ENCODE measurements at regions not wholly inside any gene's neighbourhood (a gene's known extent, or its start where the extent isn't known, plus 50 kb on each side); places are given as distances from the start of the nearest gene placed in this dataset.
"Not testable (repeated sequence)": the region's sequence is repeated elsewhere in the genome, so short reads cannot be mapped to it uniquely, and the experiment has no call there.

DNA sequence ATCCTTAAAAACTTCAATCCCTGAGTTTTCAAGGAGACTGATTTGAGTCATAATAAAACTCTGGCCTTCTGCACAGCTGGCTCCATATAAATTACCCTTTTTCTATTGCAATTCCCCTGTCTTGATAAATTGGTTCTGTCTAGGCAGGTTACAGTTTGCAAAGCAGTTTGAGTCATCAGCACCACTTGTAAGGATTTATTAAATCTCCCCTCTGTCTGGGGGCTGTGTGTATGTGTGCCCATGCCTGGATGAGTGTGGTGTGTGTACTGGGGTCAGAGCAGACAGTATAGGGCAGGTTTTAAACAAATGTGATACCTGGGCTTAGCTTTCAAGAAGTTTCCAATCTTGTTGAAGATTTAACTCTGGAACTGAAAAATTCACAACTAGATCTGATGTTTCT lies 228.6 kb downstream of the FNDC1 start:
- DNase-seq = no peak

- no peak for DNase-seq
Observed at GRCh38 chr6:159395609-159396008, 226.4 kb downstream of the FNDC1 start.

DNA sequence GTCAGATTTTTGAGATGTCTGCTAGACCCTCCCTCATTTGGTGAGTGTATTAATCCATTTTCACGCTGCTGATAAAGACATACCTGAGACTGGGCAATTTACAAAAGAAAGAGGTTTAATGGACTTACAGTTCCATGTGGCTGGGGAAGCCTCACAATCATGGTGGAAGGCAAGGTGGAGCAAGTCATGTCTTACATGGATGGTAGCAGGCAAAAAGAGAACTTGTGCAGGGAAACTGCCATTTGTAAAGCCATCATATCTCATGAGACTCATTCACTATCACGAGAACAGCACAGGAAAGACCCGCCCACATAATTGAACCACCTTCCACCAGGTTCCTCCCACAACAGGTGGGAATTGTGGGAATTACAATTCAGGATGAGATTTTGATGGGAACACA lies 223.5 kb downstream of the FNDC1 start:
- not testable (repeated sequence) for DNase-seq

- DNase-seq = no peak
Observed at GRCh38 chr6:159390381-159390780, 221.2 kb downstream of the FNDC1 start.

- DNase-seq = no peak
Observed at GRCh38 chr6:159389695-159390094, 220.5 kb downstream of the FNDC1 start.

- DNase-seq = no peak
Observed at GRCh38 chr6:159380114-159380513, 210.9 kb downstream of the FNDC1 start.

DNA sequence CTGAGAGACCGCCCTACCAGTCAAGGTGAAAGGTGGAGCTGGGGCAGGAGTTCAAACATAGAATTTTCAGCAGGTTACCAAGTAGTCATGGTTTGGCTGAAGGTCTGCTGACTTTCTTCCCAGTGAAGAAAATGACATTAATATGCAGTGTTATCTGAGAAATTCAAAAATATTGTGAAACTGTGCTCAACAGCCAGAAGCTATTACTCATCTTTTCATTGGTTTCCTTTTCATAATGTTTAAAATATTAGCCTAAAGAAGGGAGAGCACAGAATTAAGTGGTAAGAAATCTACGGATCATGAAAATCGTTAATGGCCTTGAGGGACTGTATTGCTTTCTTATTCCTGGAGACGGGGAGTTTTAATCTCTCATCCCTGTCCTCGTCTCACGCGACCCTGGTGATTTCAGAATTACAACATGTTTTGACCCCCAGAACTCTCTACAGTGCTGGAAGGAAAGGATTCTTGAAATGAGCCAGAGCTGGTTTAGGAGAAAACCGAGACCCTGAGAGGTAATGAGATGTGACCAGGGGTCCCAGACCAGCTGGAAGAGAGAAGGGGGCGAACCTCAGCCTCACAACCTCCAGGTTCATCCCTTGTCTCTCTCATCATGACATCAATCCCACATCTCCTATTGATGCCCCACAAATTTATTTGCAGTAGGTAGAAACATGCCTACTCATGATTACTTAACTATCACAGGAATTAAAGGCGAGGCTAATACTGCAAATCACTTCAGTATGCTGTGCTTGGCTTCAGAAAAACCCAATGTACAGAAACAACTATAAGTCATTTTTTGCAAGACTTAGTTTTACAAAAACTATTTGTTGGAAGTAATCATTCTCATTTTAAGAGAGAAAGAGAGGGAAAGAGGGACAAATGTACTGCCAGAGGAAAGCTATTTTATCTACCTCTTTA lies 209.5 kb downstream of the FNDC1 start:
- DNase-seq = no peak

DNA sequence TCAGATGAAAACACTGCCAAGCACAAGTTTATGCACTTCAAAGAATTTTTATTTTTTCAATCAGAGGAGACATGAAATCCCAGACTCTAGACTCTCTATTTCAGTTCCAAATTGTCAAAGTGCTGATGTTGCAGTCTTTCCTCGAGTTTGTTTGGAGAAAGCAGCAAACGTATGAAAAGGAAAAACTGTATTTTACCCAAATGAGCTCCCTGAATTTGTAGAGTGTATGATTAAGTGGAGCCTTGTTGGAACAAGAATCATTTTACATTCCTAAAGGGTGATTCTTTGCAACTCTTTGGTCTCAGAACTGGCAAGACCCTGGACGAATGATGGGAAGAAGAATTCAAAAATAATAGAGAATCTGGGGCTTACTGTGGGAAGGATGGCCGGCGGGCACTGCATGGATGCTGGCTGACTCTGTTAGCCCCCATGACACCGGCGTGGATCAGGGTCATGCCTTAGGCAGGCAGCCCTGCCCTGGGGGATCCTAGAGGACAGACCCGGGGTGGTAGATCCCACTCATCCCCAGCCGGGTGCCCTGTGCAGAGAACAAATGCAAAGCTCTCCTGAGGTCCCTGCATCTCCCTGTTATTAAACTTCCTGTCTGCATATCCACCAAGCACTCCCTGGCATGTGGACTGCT lies 207.4 kb downstream of the FNDC1 start:
- DNase-seq = no peak

- DNase-seq = no peak
Observed at GRCh38 chr6:159375014-159375413, 205.8 kb downstream of the FNDC1 start.

GRCh38 chr6:159373670-159374069 lies 204.5 kb downstream of the FNDC1 start:
- DNase-seq = no peak

DNA sequence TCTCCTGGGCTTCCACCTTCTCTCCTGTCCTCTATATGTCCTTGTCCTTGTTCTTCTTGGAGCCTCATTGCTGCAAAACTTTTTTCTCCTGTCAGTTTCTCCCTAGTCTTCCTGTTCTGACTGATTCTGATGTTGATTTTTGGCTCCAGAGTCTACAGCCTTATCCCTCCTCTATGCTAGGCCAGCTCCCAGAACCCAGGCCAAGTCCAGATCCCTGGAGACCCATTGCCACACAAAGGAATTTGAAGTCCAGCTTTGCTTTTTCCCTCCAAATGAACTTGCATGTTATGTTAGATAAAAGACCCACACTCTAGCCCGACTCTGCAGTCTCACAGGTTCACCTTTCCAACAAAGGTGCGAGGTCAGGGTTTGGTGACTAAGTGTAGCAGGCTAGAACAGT lies 203.1 kb downstream of the FNDC1 start:
- no peak for DNase-seq

GRCh38 chr6:159360306-159360705 lies 191.1 kb downstream of the FNDC1 start:
- DNase-seq = no peak

- DNase-seq = no peak
Observed at GRCh38 chr6:159359581-159360297, 190.5 kb downstream of the FNDC1 start.

DNA sequence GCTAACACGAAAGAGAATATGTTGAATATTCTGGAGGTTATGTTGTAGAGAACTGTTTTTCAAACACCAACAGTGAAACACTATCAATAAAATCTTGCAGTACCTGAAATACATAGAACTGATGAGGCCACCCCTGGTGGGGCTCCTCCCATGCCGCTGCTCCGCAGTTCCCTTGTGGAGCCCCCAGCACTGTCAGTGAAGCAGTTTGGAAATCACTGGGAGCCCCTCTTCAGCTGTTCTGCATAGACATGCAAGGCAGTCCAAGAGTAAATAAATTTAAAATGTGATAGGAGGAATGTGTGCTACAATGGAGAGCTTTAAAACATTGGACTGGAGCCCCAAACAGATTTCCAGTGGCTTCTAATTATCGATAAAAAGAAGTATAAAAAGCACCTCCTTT lies 189.4 kb downstream of the FNDC1 start:
- DNase-seq = no peak

GRCh38 chr6:159357211-159357915 lies 188.2 kb downstream of the FNDC1 start:
- DNase-seq = no peak

DNA sequence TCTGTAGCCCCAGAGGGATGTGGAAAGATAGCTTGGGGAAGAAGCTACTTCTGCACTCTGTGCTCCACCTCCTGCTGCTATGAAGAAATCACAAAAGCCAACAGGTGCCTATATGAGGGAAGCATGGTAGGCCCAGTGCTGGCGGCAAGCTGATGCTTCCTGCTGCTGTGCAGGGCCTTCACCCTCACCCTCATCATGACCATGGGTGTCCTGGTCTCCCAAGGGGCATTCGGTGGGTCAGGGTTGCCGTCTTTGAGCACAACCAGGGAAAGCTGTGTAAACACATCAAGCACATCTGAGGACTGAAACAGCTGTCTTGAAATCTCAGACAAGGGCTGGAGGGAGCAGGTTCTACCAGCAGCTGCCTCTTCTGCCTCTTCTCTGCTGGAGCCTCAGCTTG lies 184.0 kb downstream of the FNDC1 start:
- DNase-seq = no peak

- no peak for DNase-seq
Observed at GRCh38 chr6:159351707-159352106, 182.5 kb downstream of the FNDC1 start.

GRCh38 chr6:159349915-159350314 lies 180.7 kb downstream of the FNDC1 start:
- no peak for DNase-seq

GRCh38 chr6:159343709-159344108 lies 174.5 kb downstream of the FNDC1 start:
- no peak for DNase-seq

- DNase-seq = no peak
Observed at GRCh38 chr6:159342146-159342545, 172.9 kb downstream of the FNDC1 start.

- DNase-seq = no peak
Observed at GRCh38 chr6:159334068-159334467, 164.9 kb downstream of the FNDC1 start.

- no peak for DNase-seq
Observed at GRCh38 chr6:159331451-159331850, 162.3 kb downstream of the FNDC1 start.

GRCh38 chr6:159329081-159329480 lies 159.9 kb downstream of the FNDC1 start:
- no peak for DNase-seq
